OCI-LY7 (cell line): ENCODE measurements at regions not wholly inside any gene's neighbourhood (a gene's known extent, or its start where the extent isn't known, plus 50 kb on each side); places are given as distances from the start of the nearest gene placed in this dataset.

Source experiments
- BruUV-seq: library from RNA; stranded (reverse); fragments of 400-500 nt; replicated peaks from 2 replicates; lab custom pipeline; 2021; lab: Mats Ljungman, UMichigan
- CTCF ChIA-PET: fragments of 300-600 bp; sonication (Branson Sonifier 250); formaldehyde crosslinking; loops from one replicate; lab custom pipeline; 2022; ENCODE audit warnings: antibody characterized with exemption; ENCODE audit not compliant: unreplicated experiment; lab: Charles Lee
- POLR2A ChIA-PET: fragments of 300-600 bp; sonication (Branson Sonifier 250); formaldehyde crosslinking; loops from one replicate; lab custom pipeline; 2022; ENCODE audit warnings: antibody characterized with exemption; lab: Charles Lee
- DNase-seq: peaks from one replicate; pipeline ENCODE4 v3.0.0-alpha.2; 2015; ENCODE audit warnings: low spot score
- H2AFZ ChIP-seq: fragments of 200-600 bp; sonication (generic), shearing (Covaris generic); 2 replicates; pipeline ENCODE4 v1.6.1; 2014; ENCODE audit warnings: mild to moderate bottlenecking, antibody characterized with exemption, low read length, moderate library complexity
- H3K27ac ChIP-seq: fragments of 200-600 bp; sonication (generic); 2 replicates; pipeline ENCODE4 v1.5.1; 2014; ENCODE audit warnings: mixed run types, low read depth, mild to moderate bottlenecking, moderate library complexity, low read length, inconsistent platforms; ENCODE audit not compliant: poor library complexity, severe bottlenecking
- H3K36me3 ChIP-seq: fragments of 200-600 bp; sonication (generic); 2 replicates; pipeline ENCODE4 v1.6.1; 2014; ENCODE audit warnings: mild to moderate bottlenecking, antibody characterized with exemption, low read length, moderate library complexity, mixed read lengths; ENCODE audit not compliant: insufficient read depth
- H3K4me1 ChIP-seq: fragments of 200-600 bp; sonication (generic); 2 replicates; pipeline ENCODE4 v1.5.1; 2014; ENCODE audit warnings: mild to moderate bottlenecking, low read length; ENCODE audit not compliant: insufficient read depth, poor library complexity, severe bottlenecking
- H3K4me2 ChIP-seq: fragments of 200-600 bp; sonication (generic); 2 replicates; pipeline ENCODE4 v1.6.1; 2014; ENCODE audit warnings: mild to moderate bottlenecking, low read length
- H3K4me3 ChIP-seq: fragments of 200-600 bp; sonication (generic); 2 replicates; pipeline ENCODE4 v1.5.1; 2014; ENCODE audit warnings: mild to moderate bottlenecking, low read depth, low read length; ENCODE audit not compliant: poor library complexity, severe bottlenecking
- H3K79me2 ChIP-seq: fragments of 200-600 bp; sonication (generic); 2 replicates; pipeline ENCODE4 v1.6.1; 2016; ENCODE audit warnings: low read depth, mild to moderate bottlenecking, low read length, moderate library complexity, mixed read lengths; ENCODE audit not compliant: insufficient read depth
- H3K9me2 ChIP-seq: fragments of 200-600 bp; sonication (generic); 2 replicates; pipeline ENCODE4 v1.6.1; 2016; ENCODE audit warnings: mild to moderate bottlenecking, low read length, mixed read lengths; ENCODE audit not compliant: insufficient read depth
- H3K9me3 ChIP-seq: fragments of 200-600 bp; sonication (generic); 2 replicates; pipeline ENCODE4 v1.6.1; 2014; ENCODE audit warnings: mild to moderate bottlenecking, mixed run types, low read length, mixed read lengths
- H4K20me1 ChIP-seq: fragments of 200-600 bp; sonication (generic); 2 replicates; pipeline ENCODE4 v1.6.1; 2014; ENCODE audit warnings: mild to moderate bottlenecking, antibody characterized with exemption, low read length, moderate library complexity, mixed read lengths; ENCODE audit not compliant: insufficient read depth
- CTCF ChIP-seq: fragments of 200-600 bp; sonication (generic); conservative IDR thresholded peaks from 2 replicates; pipeline ENCODE4 v1.5.1; 2014; ENCODE audit warnings: mild to moderate bottlenecking, antibody characterized with exemption, low read length, moderate library complexity, mixed read lengths
- EZH2phosphoT487 ChIP-seq: fragments of 200-600 bp; sonication (generic); IDR thresholded peaks from 2 replicates; pipeline ENCODE4 v1.6.1; 2018; ENCODE audit warnings: low read depth, borderline replicate concordance, mild to moderate bottlenecking, mixed run types, antibody characterized with exemption, low read length, moderate library complexity, mixed read lengths
- intact Hi-C: fragments of 100-400 bp; cut with micrococcal nuclease; formaldehyde crosslinking; loops from one replicate; pipeline ENCODE4 v1.10.0; 2022; ENCODE audit not compliant: unreplicated experiment

GRCh38 chr9:38289236-38289865 lies 103.2 kb upstream of the ALDH1B1 start:
- intact Hi-C loops, result no loop called here
- H3K4me2 ChIP-seq, result no peak overlapping the region
- H3K9me2 ChIP-seq, result no peaks in the 10 kb centered on the region
- H3K36me3 ChIP-seq, result no peaks in the 10 kb centered on the region
- BruUV-seq, result no TSS peak
- H2AFZ ChIP-seq, result no peak overlapping the region
- H3K4me3 ChIP-seq, result no peak overlapping the region
- H3K27ac ChIP-seq, result no peak overlapping the region
- no peaks in the 10 kb centered on the region; the same call in 1 of the 2 replicates for H4K20me1 ChIP-seq
- TF ChIP-seq EZH2phosphoT487 (no peak), CTCF (no peak)
- no peaks in the 10 kb centered on the region for H3K4me1 ChIP-seq
- POLR2A ChIA-PET, result no interaction called here
- no peak for DNase-seq
- CTCF ChIA-PET, result no interaction called here
- no peaks in the 10 kb centered on the region for H3K9me3 ChIP-seq
- no peaks in the 10 kb centered on the region for H3K79me2 ChIP-seq

GRCh38 chr9:38288502-38288901 lies 104.0 kb upstream of the ALDH1B1 start:
- CTCF ChIA-PET, result no interaction called here
- intact Hi-C loops, result no loop called here

More at GRCh38 chr9:38288502-38288901, 104.0 kb upstream of the ALDH1B1 start:
- Histone ChIP-seq H3K27ac (no peak overlapping the region), H3K4me1 (no peaks in the 10 kb centered on the region), H2AFZ (no peak overlapping the region), H3K9me3 (no peaks in the 10 kb centered on the region), H3K79me2 (no peaks in the 10 kb centered on the region), H3K4me2 (no peak overlapping the region), H4K20me1 (no peaks in the 10 kb centered on the region; the same call in 1 of the 2 replicates), H3K4me3 (no peak overlapping the region), H3K9me2 (no peaks in the 10 kb centered on the region), H3K36me3 (no peaks in the 10 kb centered on the region)
- POLR2A ChIA-PET, result no interaction called here
- BruUV-seq, result no TSS peak
- TF ChIP-seq EZH2phosphoT487 (no peak), CTCF (no peak)
- DNase-seq, result no peak
